HG03039 (cell line): ENCODE measurements at regions not wholly inside any gene's neighbourhood (a gene's known extent, or its start where the extent isn't known, plus 50 kb on each side); places are given as distances from the start of the nearest gene placed in this dataset.

Experiments used
- ATAC-seq: cut with Tn5 transposase; IDR thresholded peaks from one replicate; pipeline ENCODE4 v1.9.1; 2021; ENCODE audit warnings: mild to moderate bottlenecking, moderate library complexity; ENCODE audit not compliant: unreplicated experiment

GRCh38 chrY:19167319-19168201 is 394.0 kb upstream of the HSFY2 start:
- no peak for ATAC-seq

- no peak for ATAC-seq
These were observed 375.2 kb upstream of the HSFY2 start for GRCh38 chrY:19148783-19149182.

- ATAC-seq = no peak
These were observed 372.8 kb upstream of the HSFY2 start for GRCh38 chrY:19146296-19146695.

- ATAC-seq = no peak
These were observed 368.6 kb upstream of the HSFY2 start for GRCh38 chrY:19142093-19142492.

- ATAC-seq = no peak
These were observed 366.9 kb upstream of the HSFY2 start for GRCh38 chrY:19140285-19140920.

GRCh38 chrY:19134426-19134825 is 360.9 kb upstream of the HSFY2 start:
- ATAC-seq = no peak

GRCh38 chrY:19130569-19131358 is 357.2 kb upstream of the HSFY2 start:
- no peak for ATAC-seq

- no peak for ATAC-seq
These were observed 353.4 kb upstream of the HSFY2 start for GRCh38 chrY:19126889-19127288.

GRCh38 chrY:19124609-19125008 is 351.1 kb upstream of the HSFY2 start:
- no peak for ATAC-seq

- ATAC-seq = no peak
These were observed 348.9 kb upstream of the HSFY2 start for GRCh38 chrY:19122450-19122849.

- ATAC-seq = no peak
These were observed 324.8 kb upstream of the HSFY2 start for GRCh38 chrY:19098349-19098748.

GRCh38 chrY:19095460-19095859 is 321.9 kb upstream of the HSFY2 start:
- ATAC-seq = no peak

- ATAC-seq = no peak
These were observed 309.5 kb upstream of the HSFY2 start for GRCh38 chrY:19083006-19083405.

- peak; percentile 31 for ATAC-seq
These were observed 304.2 kb upstream of the HSFY2 start for GRCh38 chrY:19077698-19078113.

- ATAC-seq = peak; percentile 60
These were observed 303.5 kb upstream of the HSFY2 start for GRCh38 chrY:19076846-19077697.

- no peak for ATAC-seq
These were observed 302.1 kb upstream of the HSFY2 start for GRCh38 chrY:19075471-19076253.

GRCh38 chrY:19067435-19067834 is 293.9 kb upstream of the HSFY2 start:
- no peak for ATAC-seq

GRCh38 chrY:19066447-19067190 is 293.1 kb upstream of the HSFY2 start:
- no peak for ATAC-seq

GRCh38 chrY:19065119-19065518 is 291.6 kb upstream of the HSFY2 start:
- ATAC-seq = no peak
